Hepatocyte (in vitro differentiated cells): ENCODE measurements at regions not wholly inside any gene's neighbourhood (a gene's known extent, or its start where the extent isn't known, plus 50 kb on each side); places are given as distances from the start of the nearest gene placed in this dataset.
A peak's percentile ranks its signal among the peaks of the same experiment; 100 is the strongest.

Source experiments
- DNase-seq: peaks from one replicate; pipeline ENCODE4 v3.0.0-alpha.2; 2016; ENCODE audit warnings: low spot score
- H2AFZ ChIP-seq: fragments of 200-600 bp; sonication (generic); 2 replicates; pipeline ENCODE4 v1.6.0; 2016; ENCODE audit warnings: antibody characterized with exemption, mild to moderate bottlenecking
- H3K27ac ChIP-seq: fragments of 200-600 bp; sonication (generic); 2 replicates; pipeline ENCODE4 v1.5.1; 2016; ENCODE audit warnings: mild to moderate bottlenecking
- H3K27me3 ChIP-seq: fragments of 200-600 bp; sonication (generic); 2 replicates; pipeline ENCODE4 v1.6.1; 2016
- H3K36me3 ChIP-seq: fragments of 200-600 bp; sonication (generic); replicated peaks from 2 replicates; pipeline ENCODE4 v1.5.1; 2016; ENCODE audit warnings: low read depth; ENCODE audit not compliant: insufficient read depth
- H3K4me1 ChIP-seq: fragments of 200-600 bp; sonication (generic); 2 replicates; pipeline ENCODE4 v1.5.1; 2016; ENCODE audit warnings: mild to moderate bottlenecking, moderate library complexity; ENCODE audit not compliant: insufficient read depth
- H3K4me2 ChIP-seq: fragments of 200-600 bp; sonication (generic); 2 replicates; pipeline ENCODE4 v1.6.0; 2016
- H3K4me3 ChIP-seq: fragments of 200-600 bp; sonication (generic); 2 replicates; pipeline ENCODE4 v1.5.1; 2016; ENCODE audit warnings: mild to moderate bottlenecking
- H3K79me2 ChIP-seq: fragments of 200-600 bp; sonication (generic); 2 replicates; pipeline ENCODE4 v1.6.0; 2017; ENCODE audit warnings: mild to moderate bottlenecking
- H3K9me2 ChIP-seq: fragments of 200-600 bp; sonication (generic); replicated peaks from 2 replicates; pipeline ENCODE4 v1.6.0; 2017; ENCODE audit warnings: mild to moderate bottlenecking; ENCODE audit not compliant: insufficient read depth
- H3K9me3 ChIP-seq: fragments of 200-600 bp; sonication (generic); 2 replicates; pipeline ENCODE4 v1.5.1; 2016; ENCODE audit warnings: low read depth, mild to moderate bottlenecking
- H4K20me1 ChIP-seq: fragments of 200-600 bp; sonication (generic); 2 replicates; pipeline ENCODE4 v1.6.0; 2016; ENCODE audit warnings: mild to moderate bottlenecking; ENCODE audit not compliant: insufficient read depth, poor library complexity, severe bottlenecking
- EZH2 ChIP-seq: fragments of 200-600 bp; sonication (generic); IDR thresholded peaks from 2 replicates; pipeline ENCODE4 v1.6.1; 2016; ENCODE audit warnings: antibody characterized with exemption, mild to moderate bottlenecking, borderline replicate concordance
- EZH2phosphoT487 ChIP-seq: fragments of 200-600 bp; sonication (generic); IDR thresholded peaks from one replicate; pipeline ENCODE4 v1.6.1; 2018; ENCODE audit warnings: antibody characterized with exemption, mild to moderate bottlenecking, low read depth, moderate library complexity; ENCODE audit not compliant: unreplicated experiment, severe bottlenecking
- WGBS: methylation state at CpG from one replicate; pipeline ENCODE4 v1.1.6; 2016; ENCODE audit warnings: low lambda C conversion rate; ENCODE audit errors: missing lambda C conversion rate; 5-methylcytosine and 5-hydroxymethylcytosine counted together
- TF ChIP-seq, protein P1 (sequence below): fragments of 200-600 bp; sonication (generic); IDR thresholded peaks from 2 replicates; pipeline ENCODE4 v1.5.1; 2016; ENCODE audit warnings: antibody characterized with exemption, mild to moderate bottlenecking; ENCODE audit not compliant: poor library complexity

GRCh38 chr5:116738615-116739261 lies 164.1 kb upstream of the SEMA6A start:
- H3K4me3 ChIP-seq, result no peak overlapping the region
- no peaks in the 10 kb centered on the region for H3K27me3 ChIP-seq
- no peak for DNase-seq
- H2AFZ ChIP-seq, result no peak overlapping the region
- no peaks in the 10 kb centered on the region for H3K9me2 ChIP-seq
- WGBS, result 63% methylated on average over 6 of the region's 6 CpGs
- H4K20me1 ChIP-seq, result no peaks in the 10 kb centered on the region
- H3K36me3 ChIP-seq, result no peaks in the 10 kb centered on the region
- H3K4me1 ChIP-seq, result peaks cover 12% of the 10 kb centered on the region
- no peaks in the 10 kb centered on the region for H3K79me2 ChIP-seq
- H3K9me3 ChIP-seq, result no peaks in the 10 kb centered on the region
- peak overlapping the region; percentile 48 for H3K4me2 ChIP-seq
- TF ChIP-seq, protein P1, sequence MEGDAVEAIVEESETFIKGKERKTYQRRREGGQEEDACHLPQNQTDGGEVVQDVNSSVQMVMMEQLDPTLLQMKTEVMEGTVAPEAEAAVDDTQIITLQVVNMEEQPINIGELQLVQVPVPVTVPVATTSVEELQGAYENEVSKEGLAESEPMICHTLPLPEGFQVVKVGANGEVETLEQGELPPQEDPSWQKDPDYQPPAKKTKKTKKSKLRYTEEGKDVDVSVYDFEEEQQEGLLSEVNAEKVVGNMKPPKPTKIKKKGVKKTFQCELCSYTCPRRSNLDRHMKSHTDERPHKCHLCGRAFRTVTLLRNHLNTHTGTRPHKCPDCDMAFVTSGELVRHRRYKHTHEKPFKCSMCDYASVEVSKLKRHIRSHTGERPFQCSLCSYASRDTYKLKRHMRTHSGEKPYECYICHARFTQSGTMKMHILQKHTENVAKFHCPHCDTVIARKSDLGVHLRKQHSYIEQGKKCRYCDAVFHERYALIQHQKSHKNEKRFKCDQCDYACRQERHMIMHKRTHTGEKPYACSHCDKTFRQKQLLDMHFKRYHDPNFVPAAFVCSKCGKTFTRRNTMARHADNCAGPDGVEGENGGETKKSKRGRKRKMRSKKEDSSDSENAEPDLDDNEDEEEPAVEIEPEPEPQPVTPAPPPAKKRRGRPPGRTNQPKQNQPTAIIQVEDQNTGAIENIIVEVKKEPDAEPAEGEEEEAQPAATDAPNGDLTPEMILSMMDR, result no peak
- TF ChIP-seq EZH2phosphoT487, result no peak
- no peak for TF ChIP-seq EZH2
- peak overlapping the region; percentile 27 for H3K27ac ChIP-seq

DNA sequence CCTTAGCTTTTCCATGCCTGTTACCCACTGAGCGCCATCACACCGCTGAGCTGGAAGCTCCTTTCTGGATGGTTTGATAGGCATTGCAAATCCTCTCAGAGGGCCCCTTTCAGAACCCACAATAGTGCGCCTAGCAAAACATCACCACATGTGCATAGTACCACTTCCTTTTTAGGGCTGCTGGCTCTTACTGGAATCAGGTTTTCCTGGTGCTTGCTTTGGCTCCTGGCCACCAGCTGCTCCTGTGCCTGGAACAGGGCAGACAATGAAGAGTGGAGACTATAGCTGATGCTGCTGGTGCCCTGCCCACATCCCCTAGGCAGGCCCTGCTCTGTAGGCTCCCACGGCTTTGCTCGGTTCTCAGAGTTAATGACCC lies 163.6 kb upstream of the SEMA6A start:
- H3K9me2 ChIP-seq, result no peaks in the 10 kb centered on the region
- no peak for DNase-seq
- no peaks in the 10 kb centered on the region for H3K79me2 ChIP-seq
- peaks cover 12% of the 10 kb centered on the region for H3K4me1 ChIP-seq
- H3K9me3 ChIP-seq, result no peaks in the 10 kb centered on the region
- TF ChIP-seq EZH2phosphoT487, result no peak
- TF ChIP-seq, protein P1, result no peak
- TF ChIP-seq EZH2, result no peak
- H3K27me3 ChIP-seq, result no peaks in the 10 kb centered on the region
- H4K20me1 ChIP-seq, result no peaks in the 10 kb centered on the region
- no peak overlapping the region for H3K4me3 ChIP-seq
- H3K36me3 ChIP-seq, result no peaks in the 10 kb centered on the region
- WGBS, result 70% methylated on average over 5 of the region's 5 CpGs
- no peak overlapping the region for H3K4me2 ChIP-seq
- no peak overlapping the region for H3K27ac ChIP-seq
- H2AFZ ChIP-seq, result no peak overlapping the region

DNA sequence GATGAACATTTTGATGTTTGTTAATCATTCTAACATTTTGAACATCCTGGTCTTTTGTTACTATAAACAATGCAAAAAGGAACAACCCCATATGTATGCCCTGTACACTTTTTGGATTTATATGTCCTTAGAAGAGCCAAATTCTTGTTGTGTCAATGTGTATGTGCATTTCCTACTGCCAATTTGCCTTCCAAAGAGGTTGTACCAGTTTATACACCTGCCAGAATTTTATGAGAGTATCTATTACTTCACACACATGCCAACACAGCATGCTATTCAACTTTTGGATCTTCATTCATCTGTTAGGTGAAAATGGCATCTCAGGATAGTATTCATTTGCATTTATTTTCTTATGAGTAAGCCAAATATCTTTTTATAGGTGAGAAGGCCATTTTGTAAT lies 162.0 kb upstream of the SEMA6A start:
- Histone ChIP-seq H3K4me3 (no peak overlapping the region), H4K20me1 (no peaks in the 10 kb centered on the region), H3K27me3 (no peaks in the 10 kb centered on the region), H3K4me1 (peaks cover 12% of the 10 kb centered on the region), H3K4me2 (no peak overlapping the region), H3K9me3 (no peaks in the 10 kb centered on the region), H2AFZ (no peak overlapping the region), H3K9me2 (no peaks in the 10 kb centered on the region), H3K27ac (no peak overlapping the region), H3K79me2 (no peaks in the 10 kb centered on the region), H3K36me3 (no peaks in the 10 kb centered on the region)
- no peak for TF ChIP-seq EZH2
- TF ChIP-seq, protein P1, result no peak
- TF ChIP-seq EZH2phosphoT487, result no peak
- DNase-seq, result no peak
